ENCODE measurements at regions not wholly inside any gene's neighbourhood (a gene's known extent, or its start where the extent isn't known, plus 50 kb on each side); places are given as distances from the start of the nearest gene placed in this dataset.
"Not testable (repeated sequence)": the region's sequence is repeated elsewhere in the genome, so short reads cannot be mapped to it uniquely, and the experiment has no call there.

- FAIRE-seq, result no peak
Measured at GRCh38 chr12:97714107-97714563, 251.5 kb downstream of the RMST start.

DNA sequence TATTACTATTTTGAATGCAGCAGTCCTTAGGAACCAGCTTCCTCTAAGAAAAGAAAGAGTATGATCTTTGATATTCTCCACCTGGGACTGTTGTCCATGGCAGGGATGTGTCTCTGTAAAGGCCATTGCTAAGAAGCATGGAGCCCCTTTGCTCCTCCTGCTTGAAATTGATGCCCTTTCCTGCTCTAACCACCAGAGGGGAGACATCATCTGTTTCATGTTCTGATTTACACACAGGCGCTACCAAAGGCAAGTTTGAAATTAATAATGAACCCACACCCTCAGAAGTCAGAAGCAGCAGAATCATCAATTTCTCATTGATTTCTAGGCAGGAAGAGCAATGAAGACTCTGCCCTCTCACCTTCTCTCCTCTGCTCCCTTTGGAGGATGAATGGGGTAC is 253.8 kb downstream of the RMST start:
- FAIRE-seq, result no peak

- not testable (repeated sequence) for FAIRE-seq
Measured at GRCh38 chr12:97723801-97724200, 261.2 kb downstream of the RMST start.

DNA sequence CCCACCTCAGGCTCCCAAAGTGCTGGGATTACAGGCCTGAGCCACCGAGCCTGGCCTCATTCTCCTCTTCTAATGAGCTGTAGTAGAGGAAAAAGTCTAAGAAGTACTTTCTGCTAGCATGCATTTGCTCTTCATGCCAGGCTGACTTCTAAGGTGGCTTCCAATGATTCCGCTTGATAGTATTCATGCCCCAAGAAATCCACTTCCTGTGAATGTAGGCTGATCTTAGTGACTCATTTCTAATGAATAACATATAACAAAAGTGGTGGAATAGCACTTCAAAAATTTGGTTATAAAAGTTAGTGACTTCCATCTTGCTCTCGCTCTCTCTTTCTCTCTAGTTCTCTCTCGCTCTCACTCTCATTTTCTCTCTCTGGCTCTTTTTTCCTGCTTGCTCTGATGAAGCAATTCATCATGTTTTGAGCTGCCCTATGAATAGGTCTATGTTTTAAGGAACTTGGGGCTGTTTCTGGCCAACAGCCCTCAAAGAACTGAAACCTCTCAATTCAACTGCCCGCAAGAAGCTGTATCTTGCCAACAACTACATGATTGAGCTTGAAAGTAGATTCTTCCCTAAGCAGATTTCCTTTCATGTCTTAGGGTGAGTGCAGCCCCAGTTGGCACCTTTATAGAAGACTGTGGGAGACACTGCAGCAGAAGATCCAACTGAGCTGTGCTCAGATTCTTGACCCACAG is 282.9 kb downstream of the RMST start:
- no peak for FAIRE-seq

- FAIRE-seq, result no peak
Measured at GRCh38 chr12:97748298-97748697, 285.7 kb downstream of the RMST start.

DNA sequence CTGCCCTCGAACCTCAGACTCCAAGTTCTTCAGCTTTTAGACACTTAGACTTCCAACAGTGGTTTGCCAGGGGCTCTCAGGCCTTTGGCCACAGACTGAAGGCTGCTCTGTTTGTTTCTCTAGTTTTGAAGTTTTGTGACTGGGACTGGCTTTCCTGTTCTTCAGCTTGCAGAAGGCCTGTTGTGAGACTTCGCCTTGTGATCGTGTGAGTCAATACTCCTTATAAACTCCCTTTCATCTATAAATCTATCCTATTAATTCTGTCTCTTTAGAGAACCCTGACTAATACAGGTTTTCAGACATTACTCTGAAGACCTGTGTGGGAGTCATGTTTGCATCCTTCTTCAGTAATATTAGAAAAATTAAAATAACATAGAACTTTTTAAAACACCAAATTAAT is 289.1 kb downstream of the RMST start:
- FAIRE-seq, result no peak

DNA sequence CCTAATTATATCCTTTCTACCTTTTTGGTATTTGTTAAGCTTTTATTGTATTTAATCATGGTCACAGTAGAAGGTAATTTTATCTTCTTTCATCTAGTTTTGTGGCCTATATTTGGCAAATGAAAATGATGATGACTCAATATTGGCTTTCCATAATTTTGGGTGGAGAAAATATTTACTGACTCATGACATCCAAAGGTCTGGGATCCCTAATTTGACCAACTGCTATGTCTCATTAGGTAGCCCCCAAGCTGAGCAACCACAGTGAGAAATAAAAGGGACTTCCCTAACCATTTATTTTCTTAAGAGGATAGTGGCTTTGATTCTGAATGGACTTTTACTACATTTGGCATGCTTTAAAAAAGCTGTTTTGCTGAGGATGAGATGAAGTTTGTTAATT is 289.5 kb downstream of the RMST start:
- FAIRE-seq, result no peak

DNA sequence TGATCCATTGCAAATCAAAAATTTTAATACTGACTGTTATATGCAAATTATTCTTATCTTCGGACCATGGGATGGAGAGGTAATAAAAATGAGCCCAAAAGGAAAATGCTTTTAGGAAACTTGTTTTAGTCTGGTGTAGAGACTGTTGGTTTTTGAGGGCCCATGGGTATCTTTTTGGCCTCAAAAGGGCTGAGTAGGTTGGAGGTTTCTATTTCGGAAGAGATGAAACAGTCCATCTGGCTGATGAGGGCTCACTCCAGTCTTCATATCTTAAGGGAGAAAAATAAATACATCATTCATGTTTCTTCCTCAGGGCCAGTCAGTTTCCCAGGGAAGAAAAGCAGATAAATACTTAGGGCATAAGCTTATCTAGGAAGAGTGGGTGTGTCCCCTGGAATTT is 290.7 kb downstream of the RMST start:
- FAIRE-seq, result no peak

DNA sequence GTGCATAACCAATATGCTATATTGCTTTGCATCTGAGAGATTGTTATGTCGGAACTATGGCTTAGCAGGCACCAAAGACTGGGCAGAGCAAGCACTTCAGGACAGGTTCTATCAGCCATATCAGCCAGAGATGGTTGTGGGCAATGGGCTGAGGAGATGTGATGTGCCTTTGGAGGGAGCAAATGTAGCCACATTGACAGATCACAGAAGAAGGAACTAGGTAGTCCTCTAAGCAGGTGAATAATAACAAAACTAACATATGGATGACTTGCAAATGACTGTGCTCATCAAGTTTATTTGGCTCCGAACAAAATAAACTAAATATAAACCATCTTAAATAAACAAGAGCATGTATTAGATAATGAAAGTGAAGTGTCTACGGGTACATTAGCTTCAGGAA is 291.7 kb downstream of the RMST start:
- FAIRE-seq, result no peak

- no peak for FAIRE-seq
Measured at GRCh38 chr12:97756066-97756666, 293.6 kb downstream of the RMST start.

DNA sequence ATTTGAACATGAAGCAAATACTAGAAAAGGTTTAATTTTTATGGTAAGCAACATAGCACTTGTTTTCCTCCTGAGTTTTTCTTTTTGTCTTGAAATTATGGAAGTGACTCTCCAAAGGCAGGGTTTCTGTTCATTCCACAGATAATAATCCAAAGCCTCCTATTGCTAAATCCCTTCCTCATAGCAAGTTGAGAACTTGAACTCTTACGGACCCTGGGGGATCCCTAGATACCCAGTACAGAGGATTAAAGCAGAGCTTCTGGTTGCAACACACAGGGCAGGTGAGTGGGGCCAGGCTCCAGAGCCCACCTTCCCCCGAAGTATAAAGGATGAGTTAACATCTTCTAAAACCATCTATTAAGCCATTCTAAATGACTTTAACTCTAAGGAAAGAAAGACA is 294.1 kb downstream of the RMST start:
- FAIRE-seq, result no peak

- FAIRE-seq, result no peak
Measured at GRCh38 chr12:97757481-97758193, 295.0 kb downstream of the RMST start.

DNA sequence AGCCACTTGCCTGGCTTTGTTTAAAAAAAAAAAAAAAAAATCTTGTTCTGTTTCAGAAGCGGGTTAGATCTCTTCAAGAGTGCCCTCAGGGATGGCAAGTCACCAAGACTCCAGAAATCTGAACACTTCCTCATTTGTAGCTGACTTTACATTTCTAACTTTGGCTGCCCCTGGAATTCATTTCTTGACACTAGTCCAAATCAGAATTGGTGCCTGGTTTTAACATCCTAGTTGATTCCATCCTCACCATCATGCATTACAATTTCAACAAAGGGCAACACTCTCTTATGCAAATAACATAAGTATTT is 295.5 kb downstream of the RMST start:
- no peak for FAIRE-seq

- no peak for FAIRE-seq
Measured at GRCh38 chr12:97758586-97758985, 296.0 kb downstream of the RMST start.

DNA sequence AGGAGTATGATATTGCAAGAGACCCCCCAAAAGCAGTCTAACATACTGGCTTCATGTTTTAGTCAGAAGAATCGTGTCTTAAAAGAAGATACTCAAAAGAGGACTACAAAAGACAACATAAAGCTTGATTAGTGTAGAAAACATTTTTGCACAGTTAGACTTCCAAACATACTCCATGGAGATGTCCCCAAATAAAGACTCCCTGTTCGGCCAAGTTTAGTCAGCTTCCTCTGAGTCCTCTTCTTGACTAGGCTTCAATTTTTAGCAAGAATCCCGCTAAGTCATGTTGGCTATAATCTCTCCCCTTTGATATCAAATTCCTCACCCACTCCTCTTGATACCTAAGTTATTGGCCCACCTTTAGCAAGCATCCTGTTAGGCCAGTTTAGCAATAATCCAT is 298.0 kb downstream of the RMST start:
- FAIRE-seq, result no peak

- no peak for FAIRE-seq
Measured at GRCh38 chr12:97763113-97763512, 300.5 kb downstream of the RMST start.

DNA sequence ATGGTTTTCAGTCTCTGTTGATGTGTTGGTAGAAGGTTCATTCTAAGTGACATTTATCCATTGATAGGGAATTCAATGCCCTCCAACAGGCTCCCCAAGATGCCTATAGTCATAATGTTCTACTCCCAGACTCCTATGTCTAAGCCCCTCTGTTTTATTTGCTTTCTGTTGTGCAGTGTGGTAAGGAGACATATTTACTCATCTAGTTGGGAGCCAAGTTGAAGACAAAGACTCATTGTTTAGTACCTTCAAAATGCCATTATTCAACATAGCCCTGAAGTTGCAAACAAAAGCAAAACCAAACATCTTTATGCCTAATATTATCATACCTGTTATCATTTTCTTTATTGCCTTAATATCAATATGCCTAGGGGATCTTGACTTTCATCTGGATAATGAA is 302.1 kb downstream of the RMST start:
- FAIRE-seq, result no peak

- FAIRE-seq, result no peak
Measured at GRCh38 chr12:97767347-97767746, 304.7 kb downstream of the RMST start.

- no peak for FAIRE-seq
Measured at GRCh38 chr12:97778111-97778510, 315.5 kb downstream of the RMST start.

DNA sequence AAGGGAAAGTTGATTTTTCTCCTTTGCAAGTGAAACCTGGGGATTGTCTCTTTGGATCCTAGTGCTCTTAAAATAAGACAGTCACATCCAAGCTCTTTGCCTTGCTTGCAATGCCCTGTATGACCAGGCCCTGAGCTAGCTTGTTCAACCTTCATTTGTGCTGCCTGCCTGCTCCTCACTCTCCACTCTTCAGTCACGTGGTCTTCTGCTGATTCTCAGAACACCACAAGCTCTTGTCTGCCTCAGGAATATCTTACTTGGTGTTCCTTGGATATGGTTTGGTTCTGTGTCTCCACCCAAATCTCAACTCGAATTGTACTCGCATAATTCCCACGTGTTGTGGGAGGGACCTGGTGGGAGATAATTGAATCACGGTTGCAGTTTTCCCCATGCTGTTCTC is 318.7 kb downstream of the RMST start:
- FAIRE-seq, result no peak

DNA sequence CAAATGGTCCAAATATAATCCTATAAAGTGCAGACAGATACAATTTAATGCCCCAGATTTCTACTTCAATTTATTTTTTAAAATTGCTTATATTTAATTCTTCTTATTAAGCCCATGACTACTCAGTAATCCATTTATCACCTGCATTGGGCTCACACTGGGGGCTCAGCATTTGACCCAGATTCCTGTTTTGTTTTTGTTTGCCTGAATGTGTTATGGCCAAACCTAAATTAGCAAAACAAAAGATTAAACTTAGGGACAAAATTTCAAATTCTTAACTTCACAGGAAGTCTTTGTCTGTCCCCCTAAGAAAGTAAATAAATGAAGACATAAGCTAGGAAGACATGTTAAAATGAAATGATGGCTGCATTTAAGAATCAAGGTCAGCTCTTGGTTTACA is 322.3 kb downstream of the RMST start:
- FAIRE-seq, result no peak

DNA sequence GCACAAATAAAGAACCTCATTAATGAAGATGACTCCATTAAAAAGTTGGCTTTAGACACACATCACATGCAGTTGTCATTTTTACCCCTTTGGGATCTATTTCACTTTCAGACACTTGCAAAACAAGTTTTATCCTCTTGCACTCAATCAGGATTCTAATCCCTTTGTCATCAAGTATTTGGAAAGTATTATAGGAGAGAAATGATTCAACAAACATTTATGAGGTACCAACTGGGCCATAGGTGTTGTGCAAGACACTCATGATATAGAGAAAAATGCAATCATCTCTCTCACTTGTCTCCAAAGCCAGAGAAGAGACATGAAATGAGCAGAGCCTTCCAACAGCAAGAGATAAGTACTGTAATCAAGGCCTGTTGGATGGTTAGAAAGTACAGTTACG is 327.7 kb downstream of the RMST start:
- FAIRE-seq, result no peak

- FAIRE-seq, result no peak
Measured at GRCh38 chr12:97797473-97797872, 334.9 kb downstream of the RMST start.

GRCh38 chr12:97800561-97800960 is 338.0 kb downstream of the RMST start:
- FAIRE-seq, result no peak
